ENCODE measurements at regions not wholly inside any gene's neighbourhood (a gene's known extent, or its start where the extent isn't known, plus 50 kb on each side); places are given as distances from the start of the nearest gene placed in this dataset.

DNA sequence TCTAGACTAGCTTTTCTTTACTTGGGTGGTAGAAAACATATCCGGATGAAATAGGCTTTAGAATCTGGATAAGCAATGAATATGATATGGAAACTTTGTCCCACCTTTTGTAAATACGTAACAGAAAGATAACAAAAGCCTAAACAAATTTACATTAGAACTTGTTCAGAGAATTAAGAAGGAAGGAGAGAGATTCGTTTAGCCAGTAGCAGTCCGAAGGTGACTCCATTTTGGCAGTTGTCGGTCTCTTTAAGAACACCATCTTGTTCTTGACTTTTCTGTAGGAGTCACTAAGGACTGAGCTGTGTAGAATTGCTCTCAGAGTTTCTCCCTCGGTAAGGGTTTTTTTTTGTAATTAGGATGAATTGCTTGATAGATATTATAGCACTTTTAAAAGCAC lies 475.1 kb downstream of the PCNX1 start:
- H3K4me3 ChIP-seq (ENCODE audit: low read depth, low read length) = no peak overlapping the region
- TF ChIP-seq, protein P1, sequence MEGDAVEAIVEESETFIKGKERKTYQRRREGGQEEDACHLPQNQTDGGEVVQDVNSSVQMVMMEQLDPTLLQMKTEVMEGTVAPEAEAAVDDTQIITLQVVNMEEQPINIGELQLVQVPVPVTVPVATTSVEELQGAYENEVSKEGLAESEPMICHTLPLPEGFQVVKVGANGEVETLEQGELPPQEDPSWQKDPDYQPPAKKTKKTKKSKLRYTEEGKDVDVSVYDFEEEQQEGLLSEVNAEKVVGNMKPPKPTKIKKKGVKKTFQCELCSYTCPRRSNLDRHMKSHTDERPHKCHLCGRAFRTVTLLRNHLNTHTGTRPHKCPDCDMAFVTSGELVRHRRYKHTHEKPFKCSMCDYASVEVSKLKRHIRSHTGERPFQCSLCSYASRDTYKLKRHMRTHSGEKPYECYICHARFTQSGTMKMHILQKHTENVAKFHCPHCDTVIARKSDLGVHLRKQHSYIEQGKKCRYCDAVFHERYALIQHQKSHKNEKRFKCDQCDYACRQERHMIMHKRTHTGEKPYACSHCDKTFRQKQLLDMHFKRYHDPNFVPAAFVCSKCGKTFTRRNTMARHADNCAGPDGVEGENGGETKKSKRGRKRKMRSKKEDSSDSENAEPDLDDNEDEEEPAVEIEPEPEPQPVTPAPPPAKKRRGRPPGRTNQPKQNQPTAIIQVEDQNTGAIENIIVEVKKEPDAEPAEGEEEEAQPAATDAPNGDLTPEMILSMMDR (IDR thresholded peaks at IDR 0.05; ENCODE audit: control insufficient read depth, extremely low read depth, insufficient read depth) = no peak
- DNase-seq (ENCODE audit: low read depth) = no peak

DNA sequence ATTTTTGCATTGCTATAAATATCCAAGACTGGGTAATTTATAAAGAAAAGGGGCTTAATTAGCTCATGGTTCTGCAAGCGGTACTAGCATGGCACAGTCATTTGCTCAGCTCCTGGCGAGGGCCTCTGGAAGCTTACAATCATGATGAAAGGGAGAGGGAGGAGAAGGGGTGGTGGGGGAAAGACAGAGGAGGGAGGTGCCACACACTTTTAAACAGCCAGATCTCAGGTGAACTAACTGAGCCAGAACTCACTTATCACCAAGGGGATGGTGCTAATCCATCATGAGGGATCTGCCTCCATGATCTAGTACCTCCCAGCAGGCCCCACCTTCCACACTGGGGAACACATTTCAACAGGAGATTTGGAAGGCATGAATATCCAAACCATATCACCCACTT lies 476.3 kb downstream of the PCNX1 start:
- DNase-seq (ENCODE audit: low read depth) = no peak
- no peak overlapping the region for H3K4me3 ChIP-seq (ENCODE audit: low read depth, low read length)
- TF ChIP-seq, protein P1 (IDR thresholded peaks at IDR 0.05; ENCODE audit: control insufficient read depth, extremely low read depth, insufficient read depth) = no peak

GRCh38 chr14:71384007-71384845 lies 477.0 kb downstream of the PCNX1 start:
- DNase-seq (ENCODE audit: low read depth) = no peak
- TF ChIP-seq, protein P1 (IDR thresholded peaks at IDR 0.05; ENCODE audit: control insufficient read depth, extremely low read depth, insufficient read depth) = no peak
- H3K4me3 ChIP-seq (ENCODE audit: low read depth, low read length) = no peak overlapping the region

DNA sequence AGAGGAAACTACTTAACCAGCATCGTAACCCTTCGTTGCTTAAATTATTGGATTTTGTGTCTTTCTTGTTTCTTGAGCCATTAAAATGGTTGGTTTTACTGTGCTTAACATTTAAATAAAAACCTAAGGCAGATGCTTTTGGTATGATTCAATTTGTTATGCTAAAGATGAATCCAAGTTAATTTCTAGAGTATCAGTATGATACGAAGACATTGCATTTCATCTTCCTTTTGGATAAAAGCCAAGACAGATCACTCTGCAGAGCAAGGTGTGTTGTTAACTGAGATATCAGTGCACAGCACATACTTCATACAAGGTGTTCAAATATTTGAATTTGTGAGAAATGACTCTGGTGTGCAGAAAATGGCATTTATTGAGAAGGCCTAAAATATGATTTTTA lies 480.5 kb downstream of the PCNX1 start:
- no peak for DNase-seq (ENCODE audit: low read depth)
- TF ChIP-seq, protein P1 (IDR thresholded peaks at IDR 0.05; ENCODE audit: control insufficient read depth, extremely low read depth, insufficient read depth) = no peak
- no peak overlapping the region for H3K4me3 ChIP-seq (ENCODE audit: low read depth, low read length)

DNA sequence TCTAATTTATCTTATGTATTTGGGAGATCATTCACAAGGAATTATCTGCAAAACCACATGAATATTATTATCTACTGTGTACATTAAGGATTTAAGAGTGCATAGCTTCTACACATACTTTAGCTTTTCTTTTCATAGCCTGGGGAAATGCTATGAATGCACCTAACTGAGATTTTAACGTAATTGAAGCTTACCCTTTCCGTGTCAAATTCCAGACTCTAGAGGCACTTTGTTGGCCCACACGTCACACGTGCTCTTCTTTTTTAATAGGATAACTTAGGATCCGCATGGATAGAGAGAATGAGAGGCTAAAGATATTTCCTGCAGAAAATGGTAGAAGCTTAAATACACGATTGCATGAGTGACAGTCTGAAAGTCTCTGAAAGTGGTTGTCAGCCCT lies 481.1 kb downstream of the PCNX1 start:
- H3K4me3 ChIP-seq (ENCODE audit: low read depth, low read length) = no peak overlapping the region
- TF ChIP-seq, protein P1 (IDR thresholded peaks at IDR 0.05; ENCODE audit: control insufficient read depth, extremely low read depth, insufficient read depth) = no peak
- no peak for DNase-seq (ENCODE audit: low read depth)

- TF ChIP-seq, protein P1 (IDR thresholded peaks at IDR 0.05; ENCODE audit: control insufficient read depth, extremely low read depth, insufficient read depth) = no peak
- no peak for DNase-seq (ENCODE audit: low read depth)
- H3K4me3 ChIP-seq (ENCODE audit: low read depth, low read length) = no peak overlapping the region
These were observed 481.6 kb downstream of the PCNX1 start for GRCh38 chr14:71388862-71389261.

DNA sequence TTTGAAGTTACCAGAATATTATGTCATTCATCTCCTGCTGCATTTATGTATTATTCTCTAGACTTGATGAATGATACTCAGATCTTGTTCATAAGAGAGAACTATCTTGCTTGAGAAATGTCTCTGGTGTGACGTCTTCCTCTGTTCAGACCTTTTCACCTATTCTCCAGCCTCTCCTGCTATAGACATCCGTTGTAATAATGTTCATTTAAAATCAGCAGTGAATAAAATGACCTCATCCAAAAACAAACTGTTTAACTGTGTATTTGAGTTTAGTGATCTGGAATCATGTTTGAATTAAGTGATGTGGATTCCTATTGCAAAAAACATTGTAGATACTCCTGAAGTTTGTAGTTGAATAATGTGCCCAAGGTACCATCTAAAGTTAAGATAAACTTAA lies 487.1 kb downstream of the PCNX1 start:
- no peak overlapping the region for H3K4me3 ChIP-seq (ENCODE audit: low read depth, low read length)
- TF ChIP-seq, protein P1 (IDR thresholded peaks at IDR 0.05; ENCODE audit: control insufficient read depth, extremely low read depth, insufficient read depth) = no peak
- no peak for DNase-seq (ENCODE audit: low read depth)

Measured in LNCaP clone FGC (cell line).